Brain pericyte (primary cell): ENCODE measurements at regions not wholly inside any gene's neighbourhood (a gene's known extent, or its start where the extent isn't known, plus 50 kb on each side); places are given as distances from the start of the nearest gene placed in this dataset.

ENCODE experiments used
- DNase-seq: peaks from one replicate; pipeline ENCODE4 v3.0.0-alpha.2; 2012; ENCODE audit warnings: low read depth, low spot score

DNA sequence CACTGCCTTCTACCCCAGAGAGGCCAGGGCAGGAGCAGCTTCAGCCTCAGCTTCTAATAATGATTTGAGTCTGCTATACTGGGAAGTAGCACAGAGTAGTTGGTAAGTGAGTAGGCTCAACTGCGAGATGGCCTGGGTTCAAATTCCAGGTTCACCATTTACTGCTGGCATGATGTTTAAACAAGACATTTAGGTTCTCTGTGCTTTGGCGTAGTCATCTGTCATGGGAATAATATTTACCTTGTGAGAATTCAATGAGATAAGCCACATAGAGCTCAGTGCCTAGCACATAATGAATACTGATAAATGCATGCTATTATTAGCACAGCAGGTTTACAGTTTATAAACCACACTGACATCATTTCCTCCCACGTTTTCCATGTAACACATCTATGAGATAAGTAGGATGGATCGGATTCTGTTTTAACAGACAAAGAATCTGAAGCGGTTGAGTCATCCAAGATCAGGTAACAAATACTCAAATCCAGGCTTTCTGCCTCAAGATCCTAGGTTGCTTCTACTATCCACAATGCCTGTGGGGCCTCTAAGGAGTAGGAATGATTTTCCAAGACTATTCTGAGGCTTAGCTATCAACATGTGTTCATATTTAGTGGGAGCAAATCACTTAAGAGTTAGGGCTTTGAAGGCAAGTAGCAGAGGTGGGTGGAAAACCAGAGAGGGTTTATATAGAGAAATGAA lies 72.9 kb upstream of the DTNBP1 start:
- DNase-seq: no peak

DNA sequence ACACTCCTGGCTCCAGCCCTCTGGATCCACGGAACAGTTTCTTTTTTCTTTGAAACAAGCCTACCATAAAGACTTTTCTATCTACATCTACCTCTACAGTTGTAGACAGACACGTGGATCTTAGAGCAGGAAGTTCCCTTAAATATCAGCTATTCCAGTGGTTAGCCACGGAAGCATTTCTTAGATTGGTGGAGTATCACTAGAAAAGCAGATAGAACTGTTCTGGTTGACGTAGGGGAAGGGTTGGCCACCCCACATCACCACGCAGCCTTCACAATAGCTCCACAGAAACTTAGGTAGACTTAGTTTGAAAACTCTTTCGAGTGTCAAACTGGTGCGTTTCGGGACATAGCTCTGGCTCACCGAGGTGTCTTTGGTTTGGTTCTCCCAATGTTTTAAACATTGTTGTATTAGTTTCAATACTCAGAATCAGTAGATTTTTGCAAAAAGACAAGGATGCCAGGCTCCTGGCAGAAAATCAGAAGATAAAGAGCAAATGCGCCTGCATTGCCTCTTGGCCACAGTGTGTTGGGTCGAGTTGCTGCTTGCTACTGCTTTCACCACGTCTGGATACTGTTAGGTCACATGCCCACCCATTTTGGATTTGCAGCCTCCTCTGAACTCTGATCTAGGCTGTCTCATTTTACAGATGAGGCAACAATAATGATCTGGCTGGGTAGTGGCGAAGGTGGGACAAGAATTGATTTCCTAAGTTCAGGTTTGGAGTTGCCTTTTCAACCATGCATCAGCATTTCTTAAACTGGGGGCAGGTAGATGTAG lies 71.5 kb upstream of the DTNBP1 start:
- no peak for DNase-seq

DNA sequence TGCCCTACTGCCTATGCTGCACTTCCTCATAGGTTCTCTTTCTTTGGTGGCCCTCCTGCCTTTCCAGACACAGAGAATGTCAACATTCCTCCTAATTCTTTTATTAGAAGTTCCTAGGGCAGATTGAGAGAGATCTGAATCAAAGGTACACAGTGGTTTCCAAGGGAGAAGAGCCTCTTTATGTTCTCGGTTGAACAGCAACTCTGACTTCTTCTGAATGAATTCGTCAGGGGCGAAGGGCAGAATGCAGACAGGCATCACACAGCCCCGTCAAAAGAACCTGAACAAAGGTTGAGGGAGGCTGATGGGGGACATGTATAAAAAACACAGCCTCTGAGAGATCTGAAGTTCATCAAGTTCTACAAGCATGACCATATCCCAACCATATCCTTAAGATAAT lies 68.1 kb upstream of the DTNBP1 start:
- DNase-seq: no peak

DNA sequence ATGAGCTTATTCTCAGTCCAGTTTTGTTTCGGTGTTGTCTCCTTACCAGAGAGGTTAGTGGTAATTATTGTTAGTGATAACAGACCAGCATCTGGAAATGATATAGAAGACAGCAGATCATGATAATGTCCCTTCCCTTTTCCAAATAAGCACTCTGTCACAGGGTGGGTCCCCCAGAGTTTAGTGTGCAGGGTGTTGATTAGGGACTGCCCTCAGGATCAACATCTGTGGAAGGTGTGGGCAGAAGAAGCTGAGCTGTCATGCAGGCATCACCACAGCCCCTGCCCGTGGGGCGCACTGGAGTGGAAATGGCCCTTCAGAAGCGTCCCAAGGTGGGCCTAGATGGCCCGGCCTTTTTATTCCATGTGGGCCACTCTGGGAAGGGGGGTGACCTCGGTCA lies 67.6 kb upstream of the DTNBP1 start:
- DNase-seq: no peak

DNA sequence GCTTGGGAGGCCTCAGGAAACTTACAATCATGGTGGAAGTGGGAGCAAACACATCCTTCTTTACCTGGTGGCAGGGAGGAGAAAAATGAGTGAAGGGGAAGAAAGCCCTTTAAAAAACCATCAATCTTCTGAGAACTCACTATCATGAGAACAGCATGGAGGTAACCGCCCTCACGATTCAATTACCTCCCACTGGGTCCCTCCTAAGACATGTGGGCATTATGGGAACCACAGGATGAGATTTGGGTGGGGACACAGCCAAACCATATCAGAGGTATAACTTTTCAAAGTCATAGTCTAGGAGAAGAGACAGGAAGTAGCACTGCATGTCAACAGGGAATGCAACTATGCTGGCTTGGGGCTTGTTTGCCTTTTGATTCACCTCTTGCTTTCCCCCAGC lies 59.9 kb upstream of the DTNBP1 start:
- no peak for DNase-seq

DNA sequence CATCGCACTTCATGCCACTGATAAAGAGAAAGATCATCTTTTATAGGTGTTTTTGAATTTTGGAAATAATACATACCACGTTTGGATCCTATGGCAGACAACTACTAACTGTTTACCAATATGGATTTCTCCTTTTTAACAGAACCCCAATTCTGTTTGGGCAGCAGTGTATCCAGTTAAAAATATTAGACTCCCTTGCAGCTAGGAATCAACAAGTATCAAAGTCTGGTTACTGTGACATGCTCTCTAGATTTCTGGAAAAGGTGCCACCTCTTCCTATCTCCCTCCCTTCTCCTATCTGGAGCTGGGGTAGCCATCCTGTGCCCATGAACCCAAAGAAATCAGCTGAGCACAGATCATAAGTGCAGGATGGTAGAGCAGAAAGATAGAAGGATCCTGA lies 54.1 kb upstream of the DTNBP1 start:
- DNase-seq: no peak

DNA sequence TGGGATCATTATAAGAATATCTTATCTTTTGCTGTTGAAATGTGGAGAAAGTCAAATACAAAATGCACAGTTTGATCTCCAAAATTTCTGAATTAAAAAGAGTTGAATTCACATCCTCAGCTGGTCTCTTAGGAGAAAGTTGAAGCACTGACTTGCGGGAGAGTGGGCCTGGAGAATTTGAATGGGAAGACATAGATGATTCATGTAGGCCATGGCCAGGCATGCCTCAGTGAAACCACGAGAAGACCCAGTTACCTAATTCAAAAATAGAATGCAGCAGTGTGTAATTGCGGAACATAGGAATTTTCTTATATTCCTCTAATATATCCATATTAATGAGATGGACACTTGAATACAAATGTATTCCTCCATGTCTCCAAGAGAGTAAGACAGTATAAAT lies 53.0 kb upstream of the DTNBP1 start:
- no peak for DNase-seq

DNA sequence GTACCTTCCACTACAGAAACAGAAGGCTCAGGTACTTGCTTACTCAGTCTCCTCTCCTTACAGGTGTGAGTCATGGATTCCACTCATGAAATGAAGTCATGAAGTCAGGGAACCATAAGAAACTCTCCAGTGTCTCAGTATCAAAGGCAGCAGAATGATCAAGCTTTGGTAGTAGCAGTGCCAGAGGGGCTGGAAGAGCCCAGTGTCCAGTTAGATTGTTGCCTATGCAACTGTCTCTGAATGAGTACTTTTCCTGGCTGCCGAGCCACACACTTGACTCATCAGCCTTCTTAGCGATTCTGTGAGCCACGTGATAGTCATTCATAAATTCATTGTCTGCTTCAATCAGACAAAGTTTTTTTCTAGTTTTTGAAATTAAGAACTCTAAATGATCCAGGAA lies 52.2 kb upstream of the DTNBP1 start:
- DNase-seq: no peak

DNA sequence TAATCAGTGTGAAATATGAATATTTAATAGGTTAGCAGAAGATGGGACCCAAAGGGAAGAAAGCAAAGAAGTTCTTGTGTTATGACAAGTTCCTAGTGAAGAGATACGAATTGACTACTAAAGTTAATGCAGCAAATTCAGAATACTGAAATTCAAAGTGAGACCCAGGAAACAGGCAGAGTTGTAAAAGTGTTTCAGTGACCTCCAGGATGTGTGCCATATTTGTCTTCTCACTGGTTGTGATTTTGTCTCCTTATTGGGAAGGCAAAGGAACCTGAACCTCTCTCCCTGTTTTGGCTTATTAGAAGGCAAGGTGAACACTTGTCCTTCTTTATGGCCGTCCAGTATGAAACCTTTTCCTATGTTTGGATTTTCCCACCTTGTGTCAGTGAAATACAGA lies 51.8 kb upstream of the DTNBP1 start:
- no peak for DNase-seq

DNA sequence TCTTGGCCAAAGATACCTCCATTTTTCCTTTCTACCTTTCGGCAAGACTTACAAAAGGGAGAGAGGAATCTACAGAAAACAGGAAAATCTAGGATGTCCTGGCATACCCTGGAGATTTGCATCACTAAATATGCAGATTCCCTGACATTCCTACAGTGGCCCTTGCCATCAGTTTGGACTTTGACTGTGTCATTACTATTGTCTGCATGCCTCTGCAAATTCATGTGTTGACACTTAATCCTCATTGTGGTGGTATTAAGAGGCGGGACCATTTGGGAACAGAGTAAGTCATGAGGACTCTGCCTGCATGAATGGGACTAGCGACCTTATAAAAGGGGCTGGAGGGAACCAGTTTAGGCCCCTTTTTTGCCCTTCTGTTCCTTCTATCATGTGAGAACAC lies 50.5 kb upstream of the DTNBP1 start:
- DNase-seq: no peak

DNA sequence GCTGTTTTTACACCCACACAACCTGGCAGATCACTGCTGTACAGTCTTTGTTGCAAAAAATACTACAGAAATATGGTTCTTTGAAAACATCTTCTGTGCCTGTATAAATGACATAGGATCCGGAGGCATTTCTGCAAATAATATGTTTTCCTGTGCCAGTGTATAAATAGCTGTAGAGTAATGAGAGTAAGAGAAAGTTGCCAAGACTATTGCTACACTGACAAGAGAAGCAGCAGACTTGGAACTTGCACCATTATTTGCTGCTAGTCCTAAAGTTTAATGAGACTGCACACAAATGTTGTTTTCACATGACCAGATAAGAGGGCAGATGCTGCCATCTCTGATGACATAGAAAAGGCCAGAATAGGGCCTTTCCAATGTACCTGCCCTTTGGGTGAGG lies 50.0 kb upstream of the DTNBP1 start:
- no peak for DNase-seq
